Adrenal gland (tissue), 9 donors: ENCODE measurements at regions not wholly inside any gene's neighbourhood (a gene's known extent, or its start where the extent isn't known, plus 50 kb on each side); places are given as distances from the start of the nearest gene placed in this dataset.
"Not testable (repeated sequence)": the region's sequence is repeated elsewhere in the genome, so short reads cannot be mapped to it uniquely, and the experiment has no call there.

Source experiments
- DNase-seq, 7 donors: peaks; one replicate each; pipeline ENCODE4 v3.0.0-alpha.2; 2019 to 2020
- H3K27ac ChIP-seq, 5 donors: fragments of 200-600 bp; sonication (generic) in 4 of 5; 1 replicate in 3 of 5; 2 replicates in 2 of 5; pipeline versions ENCODE4 v1.5.1 to v1.8.0; 2016 to 2020; ENCODE audit warnings: mild to moderate bottlenecking in 1 of 5
- H3K27me3 ChIP-seq: fragments of 200-600 bp; 2 replicates; pipeline ENCODE4 v1.8.0; 2021
- H3K36me3 ChIP-seq, 2 donors: fragments of 200-600 bp; replicated peaks in 1 of 2; 1 replicate in 1 of 2; 2 replicates in 1 of 2; pipeline versions ENCODE4 v1.5.1 to v1.8.0; 2018 to 2022
- H3K4me1 ChIP-seq, 2 donors: fragments of 200-600 bp; replicated peaks in 1 of 2; 1 replicate in 1 of 2; 2 replicates in 1 of 2; pipeline versions ENCODE4 v1.5.1 to v1.8.0; 2018 to 2021
- H3K4me3 ChIP-seq, 4 donors: fragments of 200-600 bp; sonication (generic) in 3 of 4; one replicate each; pipeline ENCODE4 v1.5.1; 2016 to 2018
- H3K9me3 ChIP-seq, 3 donors: fragments of 200-600 bp; sonication (generic) in 1 of 3; replicated peaks in 1 of 3; 1 replicate in 2 of 3; 2 replicates in 1 of 3; pipeline versions ENCODE4 v1.5.1 to v1.8.0; 2016 to 2021
- CTCF ChIP-seq, 6 experiments: fragments of 450-650 bp in 4 of 6; fragments of 200-600 bp in 2 of 6; sonication (generic) in 1 of 6; IDR thresholded peaks; 1 replicate in 5 of 6; 2 replicates in 1 of 6; pipeline versions ENCODE4 v1.5.1 to v1.8.0; 2016 to 2021; ENCODE audit warnings: antibody characterized with exemption in 6 of 6, mild to moderate bottlenecking in 2 of 6, moderate library complexity in 1 of 6
- POLR2A ChIP-seq, 2 donors: fragments of 450-650 bp; IDR thresholded peaks; one replicate each; pipeline ENCODE4 v1.6.1; 2017; ENCODE audit warnings: antibody characterized with exemption in 2 of 2, mild to moderate bottlenecking in 2 of 2, moderate library complexity in 1 of 2
- WGBS, 4 donors: extraction: QIAGEN DNeasy Blood & Tissue Kit in 2 of 4; methylation state at CpG; one replicate each; pipeline versions ENCODE4 v1.1.5 to v1.1.7; 2013 to 2017; 5-methylcytosine and 5-hydroxymethylcytosine counted together
- intact Hi-C, 2 donors: fragments of 100-400 bp; cut with DNase I; formaldehyde crosslinking; loops; one replicate each; pipeline versions ENCODE4 v1.14.1 to v1.15.0; 2022 to 2023
- donor health status: healthy with polysubstance abuse.
- donor health status: Bipolar disorder and iron deficiency.
- donor health status: DM: yes; HTN: yes; CAD: no.
- donor health status: DM: no; HTN: no; CAD: no.
- donor health status: DM: no; HTN: no; CAD: no.

- no peak overlapping the region for H3K4me3 ChIP-seq
- no peaks in the 10 kb centered on the region for H3K9me3 ChIP-seq
- no peaks in the 10 kb centered on the region for H3K27me3 ChIP-seq
- 82 to 88% (median 85%) methylated on average over 5 of the region's 5 CpGs for WGBS, 4 donors
- DNase-seq: no peak
- peaks cover 4 to 5% of the 10 kb centered on the region in 2 donors for H3K4me1 ChIP-seq
- no peak overlapping the region for H3K27ac ChIP-seq
- no peaks in the 10 kb centered on the region for H3K36me3 ChIP-seq
- intact Hi-C loops: no loop called here
- TF ChIP-seq POLR2A (IDR thresholded peaks at IDR 0.05) (no peak), CTCF (IDR thresholded peaks at IDR 0.05) (no peak)
Measured at GRCh38 chr6:90365002-90365401, 68.4 kb upstream of the BACH2 start.

GRCh38 chr6:90364286-90364685, 67.6 kb upstream of the BACH2 start:
- DNase-seq: no peak
- H3K9me3 ChIP-seq: no peaks in the 10 kb centered on the region
- WGBS, 4 donors: 77 to 85% (median 80%) methylated on average over 5 of the region's 5 CpGs
- no peaks in the 10 kb centered on the region for H3K27me3 ChIP-seq
- TF ChIP-seq POLR2A (IDR thresholded peaks at IDR 0.05): no peak
- TF ChIP-seq CTCF (IDR thresholded peaks at IDR 0.05): no peak
- H3K4me3 ChIP-seq: no peak overlapping the region
- intact Hi-C loops: no loop called here
- no peaks in the 10 kb centered on the region for H3K36me3 ChIP-seq
- peaks cover under 1 to 4% of the 10 kb centered on the region in 2 donors for H3K4me1 ChIP-seq
- no peak overlapping the region for H3K27ac ChIP-seq

- TF ChIP-seq CTCF (IDR thresholded peaks at IDR 0.05): no peak
- no peak for TF ChIP-seq POLR2A (IDR thresholded peaks at IDR 0.05)
- no peaks in the 10 kb centered on the region for H3K4me1 ChIP-seq
- no peak overlapping the region for H3K27ac ChIP-seq
- no peaks in the 10 kb centered on the region for H3K36me3 ChIP-seq
- H3K4me3 ChIP-seq: no peak overlapping the region
- DNase-seq: peak in 3 of 7 donors; percentile 7 to 29 (median 16)
- no peaks in the 10 kb centered on the region for H3K27me3 ChIP-seq
- H3K9me3 ChIP-seq: no peaks in the 10 kb centered on the region
- 19 to 28% (median 22%) methylated on average over 3 of the region's 3 CpGs for WGBS, 4 donors
- intact Hi-C loops: no loop called here
Measured at GRCh38 chr6:90362318-90362717, 65.7 kb upstream of the BACH2 start.

GRCh38 chr6:90361174-90361573, 64.5 kb upstream of the BACH2 start:
- Histone ChIP-seq H3K36me3 (no peaks in the 10 kb centered on the region), H3K9me3 (no peaks in the 10 kb centered on the region), H3K27ac (no peak overlapping the region), H3K4me3 (no peak overlapping the region), H3K27me3 (no peaks in the 10 kb centered on the region), H3K4me1 (no peaks in the 10 kb centered on the region)
- 83 to 86% (median 83%) methylated on average over 4 of the region's 4 CpGs for WGBS, 4 donors
- DNase-seq: no peak
- TF ChIP-seq CTCF (IDR thresholded peaks at IDR 0.05): no peak
- no peak for TF ChIP-seq POLR2A (IDR thresholded peaks at IDR 0.05)
- intact Hi-C loops: no loop called here

- H3K36me3 ChIP-seq, H3K27me3 ChIP-seq, H3K4me3 ChIP-seq, H3K27ac ChIP-seq, H3K4me1 ChIP-seq, H3K9me3 ChIP-seq, intact Hi-C loops: not testable (repeated sequence)
- peak in 1 of 7 donors; percentile 6 for DNase-seq
- 74 to 78% (median 76%) methylated on average over 10 to 11 of the region's 11 CpGs for WGBS, 4 donors
Measured at GRCh38 chr6:90358036-90358770, 61.6 kb upstream of the BACH2 start.
